SKM-1 (cell line): ENCODE measurements at regions not wholly inside any gene's neighbourhood (a gene's known extent, or its start where the extent isn't known, plus 50 kb on each side); places are given as distances from the start of the nearest gene placed in this dataset.
A peak's percentile ranks its signal among the peaks of the same experiment; 100 is the strongest.

Experiments used
- DNase-seq: peaks from one replicate; lab custom pipeline; 2025; ENCODE audit not compliant: unreplicated experiment; lab: John Stamatoyannopoulos, UW

DNA sequence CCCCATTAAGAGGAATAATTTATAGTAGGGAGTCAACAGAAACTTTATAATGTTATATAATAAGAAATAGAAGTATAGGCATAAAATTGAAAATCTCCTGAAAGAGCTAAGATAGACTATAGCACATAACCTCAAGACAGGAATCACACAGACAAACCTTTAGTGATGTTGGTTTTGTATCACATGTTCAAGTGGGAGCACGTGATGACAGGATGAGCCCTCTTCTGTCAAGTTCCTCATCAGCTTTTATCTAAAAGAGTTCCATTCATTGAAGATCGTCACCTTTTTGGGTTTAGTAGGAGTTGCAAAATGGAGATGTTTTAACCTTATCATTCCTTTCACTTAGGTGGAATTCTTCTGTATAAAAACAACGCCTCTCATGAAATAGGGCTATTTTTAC lies 127.0 kb downstream of the MCHR2 start:
- DNase-seq: no peak

- DNase-seq: peak; percentile 52
Measured at GRCh38 chr6:99868074-99868702, 125.8 kb downstream of the MCHR2 start.
